Sigmoid colon (tissue), 6 donors: ENCODE measurements at regions not wholly inside any gene's neighbourhood (a gene's known extent, or its start where the extent isn't known, plus 50 kb on each side); places are given as distances from the start of the nearest gene placed in this dataset.
A peak's percentile ranks its signal among the peaks of the same experiment; 100 is the strongest.

Source experiments
- DNase-seq: peaks from one replicate; pipeline ENCODE4 v3.0.0-alpha.2; 2019
- H3K27ac ChIP-seq, 4 donors: fragments of 200-600 bp; sonication (generic); one replicate each; pipeline ENCODE4 v1.5.1; 2016 to 2019; ENCODE audit warnings: mild to moderate bottlenecking in 1 of 4
- H3K27me3 ChIP-seq, 3 donors: fragments of 200-600 bp; sonication (generic); one replicate each; pipeline ENCODE4 v1.5.1; 2019; ENCODE audit warnings: mild to moderate bottlenecking in 1 of 3
- H3K36me3 ChIP-seq, 4 donors: fragments of 200-600 bp; sonication (generic); one replicate each; pipeline ENCODE4 v1.5.1; 2016 to 2019
- H3K4me1 ChIP-seq, 4 donors: fragments of 200-600 bp; sonication (generic); one replicate each; pipeline ENCODE4 v1.5.1; 2017 to 2019
- H3K4me3 ChIP-seq, 4 donors: fragments of 200-600 bp; sonication (generic); one replicate each; pipeline ENCODE4 v1.5.1; 2017 to 2019; ENCODE audit warnings: mild to moderate bottlenecking in 2 of 4, moderate library complexity in 1 of 4
- H3K9me3 ChIP-seq, 4 donors: fragments of 200-600 bp in 3 of 4; sonication (generic) in 3 of 4; one replicate each; pipeline versions ENCODE4 v1.5.1 to v1.6.1; 2013 to 2019
- EP300 ChIP-seq, 4 donors: sonication (generic); formaldehyde crosslinking; IDR thresholded peaks; one replicate each; pipeline ENCODE4 v1.6.1; 2017; ENCODE audit warnings: antibody characterized with exemption in 4 of 4
- POLR2A ChIP-seq, 2 donors: fragments of 450-650 bp; IDR thresholded peaks; one replicate each; pipeline ENCODE4 v1.6.1; 2016; ENCODE audit warnings: antibody characterized with exemption in 2 of 2, mild to moderate bottlenecking in 2 of 2, moderate library complexity in 2 of 2
- POLR2AphosphoS5 ChIP-seq, 4 donors: sonication (generic); formaldehyde crosslinking; IDR thresholded peaks; one replicate each; pipeline ENCODE4 v1.6.1; 2017; ENCODE audit warnings: antibody characterized with exemption in 4 of 4
- WGBS, 2 donors: extraction: QIAGEN DNeasy Blood & Tissue Kit; methylation state at CpG; one replicate each; pipeline ENCODE4 v1.1.7; 2013; 5-methylcytosine and 5-hydroxymethylcytosine counted together
- intact Hi-C: fragments of 100-400 bp; cut with DNase I; formaldehyde crosslinking; loops from one replicate; pipeline ENCODE4 v1.15.1; 2023
- TF ChIP-seq, protein P1 (sequence below), 4 experiments: fragments of 450-650 bp in 3 of 4; fragments of 200-600 bp in 1 of 4; IDR thresholded peaks; one replicate each; pipeline ENCODE4 v1.5.1; 2016 to 2019; ENCODE audit warnings: antibody characterized with exemption in 4 of 4, mild to moderate bottlenecking in 3 of 4, moderate library complexity in 2 of 4
- donor health status: healthy with polysubstance abuse.
- donor health status: healthy.

DNA sequence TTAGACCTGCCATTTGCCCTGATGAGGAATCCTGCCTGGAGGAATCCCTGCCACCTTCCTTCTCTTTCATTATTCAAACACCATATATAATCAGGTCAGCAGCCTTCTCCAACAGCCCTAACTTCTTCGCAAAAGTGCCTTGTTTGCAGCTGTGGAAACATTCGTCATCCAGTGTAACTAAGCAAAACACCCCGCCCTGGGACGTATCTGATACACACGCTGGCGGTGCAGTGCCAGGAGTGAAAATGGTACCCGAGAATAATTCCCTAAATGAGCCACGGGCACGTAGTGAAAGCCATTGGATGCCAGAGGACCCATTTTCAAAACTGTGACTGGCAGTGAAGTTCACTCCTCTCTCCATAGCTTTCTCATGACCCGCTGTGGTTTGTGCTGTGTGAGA is 73.7 kb downstream of the IRX3 start:
- Histone ChIP-seq H3K9me3 (no peaks in the 10 kb centered on the region), H3K27me3 (peaks cover 0 to 32% (median 0%) of the 10 kb centered on the region in 3 donors), H3K27ac (no peak overlapping the region), H3K36me3 (no peaks in the 10 kb centered on the region), H3K4me3 (no peak overlapping the region), H3K4me1 (no peaks in the 10 kb centered on the region)
- TF ChIP-seq POLR2AphosphoS5 (IDR thresholded peaks at IDR 0.05) = no peak
- no peak for TF ChIP-seq EP300 (IDR thresholded peaks at IDR 0.05)
- TF ChIP-seq, protein P1, sequence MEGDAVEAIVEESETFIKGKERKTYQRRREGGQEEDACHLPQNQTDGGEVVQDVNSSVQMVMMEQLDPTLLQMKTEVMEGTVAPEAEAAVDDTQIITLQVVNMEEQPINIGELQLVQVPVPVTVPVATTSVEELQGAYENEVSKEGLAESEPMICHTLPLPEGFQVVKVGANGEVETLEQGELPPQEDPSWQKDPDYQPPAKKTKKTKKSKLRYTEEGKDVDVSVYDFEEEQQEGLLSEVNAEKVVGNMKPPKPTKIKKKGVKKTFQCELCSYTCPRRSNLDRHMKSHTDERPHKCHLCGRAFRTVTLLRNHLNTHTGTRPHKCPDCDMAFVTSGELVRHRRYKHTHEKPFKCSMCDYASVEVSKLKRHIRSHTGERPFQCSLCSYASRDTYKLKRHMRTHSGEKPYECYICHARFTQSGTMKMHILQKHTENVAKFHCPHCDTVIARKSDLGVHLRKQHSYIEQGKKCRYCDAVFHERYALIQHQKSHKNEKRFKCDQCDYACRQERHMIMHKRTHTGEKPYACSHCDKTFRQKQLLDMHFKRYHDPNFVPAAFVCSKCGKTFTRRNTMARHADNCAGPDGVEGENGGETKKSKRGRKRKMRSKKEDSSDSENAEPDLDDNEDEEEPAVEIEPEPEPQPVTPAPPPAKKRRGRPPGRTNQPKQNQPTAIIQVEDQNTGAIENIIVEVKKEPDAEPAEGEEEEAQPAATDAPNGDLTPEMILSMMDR (IDR thresholded peaks at IDR 0.05) = no peak
- TF ChIP-seq POLR2A (IDR thresholded peaks at IDR 0.05) = no peak
- no peak for DNase-seq
- intact Hi-C loops = no loop called here
- 56 to 80% methylated on average over 10 of the region's 10 CpGs for WGBS, 2 donors

DNA sequence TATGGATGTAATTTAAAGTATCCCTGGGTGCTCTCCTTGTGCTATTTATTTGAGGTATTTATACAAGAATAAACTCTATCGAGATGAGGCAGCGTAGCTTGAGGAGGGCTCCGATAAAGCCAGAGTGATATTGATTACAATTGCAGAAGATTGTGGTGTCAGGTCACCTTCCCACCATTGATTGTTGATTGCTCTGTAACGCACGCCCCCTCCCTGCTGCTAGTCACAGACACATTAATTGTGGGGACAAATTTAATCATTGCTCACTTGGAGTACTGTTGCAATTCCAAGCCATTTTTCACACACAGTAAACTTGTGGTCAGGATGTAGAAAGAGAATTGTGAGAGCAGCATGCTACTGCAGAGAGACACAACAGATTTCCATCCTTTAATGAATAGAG is 75.4 kb downstream of the IRX3 start:
- DNase-seq = peak; percentile 8
- Histone ChIP-seq H3K27ac (no peak overlapping the region), H3K4me1 (no peaks in the 10 kb centered on the region), H3K27me3 (peaks cover 0 to 41% (median 0%) of the 10 kb centered on the region in 3 donors), H3K4me3 (no peak overlapping the region), H3K36me3 (no peaks in the 10 kb centered on the region), H3K9me3 (no peaks in the 10 kb centered on the region)
- TF ChIP-seq EP300 (IDR thresholded peaks at IDR 0.05) (no peak), POLR2A (IDR thresholded peaks at IDR 0.05) (no peak), POLR2AphosphoS5 (IDR thresholded peaks at IDR 0.05) (no peak)
- TF ChIP-seq, protein P1 (IDR thresholded peaks at IDR 0.05) = no peak
- intact Hi-C loops = no loop called here
- WGBS, 2 donors = 75 to 80% methylated on average over 5 of the region's 5 CpGs

DNA sequence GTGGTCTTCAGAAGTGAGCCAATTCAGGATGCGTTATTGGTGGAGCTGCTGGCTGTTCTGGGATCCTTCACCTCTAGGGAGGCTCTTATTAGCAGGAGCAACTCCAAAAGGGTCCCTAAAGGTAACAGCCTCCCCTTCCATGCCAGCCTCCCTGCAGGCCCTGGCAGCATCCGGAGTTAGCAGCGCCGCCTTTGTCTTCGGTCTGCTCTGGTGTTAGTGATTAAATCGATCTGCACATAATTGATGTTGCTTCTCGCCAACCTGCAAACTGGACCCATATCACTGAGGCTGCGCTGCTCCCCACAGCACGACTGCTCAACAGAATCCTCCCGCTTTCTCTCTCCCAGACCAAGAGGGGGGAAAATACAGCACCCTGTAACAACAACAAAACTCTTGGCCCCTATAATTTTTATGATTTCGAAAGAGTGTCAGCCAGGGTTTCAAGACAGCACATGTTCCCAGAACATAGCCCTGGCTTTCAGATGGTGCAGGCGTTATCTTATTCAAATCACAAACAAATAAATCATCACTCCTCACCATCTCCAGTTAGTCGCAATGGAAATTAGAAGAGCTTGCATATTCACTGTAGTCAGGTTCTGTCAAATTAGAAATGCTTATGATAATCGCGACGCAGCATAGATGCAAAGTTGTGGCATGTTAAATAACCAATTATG is 76.0 kb downstream of the IRX3 start:
- H3K36me3 ChIP-seq = no peaks in the 10 kb centered on the region
- peak; percentile 32 for DNase-seq
- H3K4me3 ChIP-seq = no peak overlapping the region
- H3K27ac ChIP-seq = no peak overlapping the region
- TF ChIP-seq POLR2A (IDR thresholded peaks at IDR 0.05) (no peak), EP300 (IDR thresholded peaks at IDR 0.05) (no peak), POLR2AphosphoS5 (IDR thresholded peaks at IDR 0.05) (no peak)
- TF ChIP-seq, protein P1 (IDR thresholded peaks at IDR 0.05) = no peak
- no peaks in the 10 kb centered on the region for H3K4me1 ChIP-seq
- H3K27me3 ChIP-seq = peaks cover 0 to 45% (median 0%) of the 10 kb centered on the region in 3 donors
- intact Hi-C loops = no loop called here
- no peaks in the 10 kb centered on the region for H3K9me3 ChIP-seq
- 82 to 85% methylated on average over 16 of the region's 16 CpGs for WGBS, 2 donors

DNA sequence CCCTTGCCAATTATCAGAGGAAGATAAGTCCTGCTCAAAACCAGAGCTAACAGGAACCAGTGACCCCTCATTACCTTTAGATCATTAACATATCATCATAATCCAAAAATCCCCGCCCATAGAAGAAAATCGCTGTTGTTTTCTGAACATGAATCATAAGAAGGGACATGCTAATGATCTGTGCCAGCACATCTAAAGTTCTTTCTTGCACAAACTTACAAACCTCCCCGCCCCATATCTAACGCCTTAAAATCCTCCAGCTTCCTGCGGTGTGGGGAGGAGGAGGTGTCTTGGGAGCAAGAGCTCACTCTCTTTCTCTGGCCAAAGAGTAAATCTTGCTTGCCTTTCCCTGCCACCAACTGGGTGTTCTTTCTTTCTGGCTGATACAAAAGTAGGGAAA is 78.3 kb downstream of the IRX3 start:
- Histone ChIP-seq H3K36me3 (no peaks in the 10 kb centered on the region), H3K27ac (no peak overlapping the region), H3K27me3 (peaks cover 0 to 50% (median 0%) of the 10 kb centered on the region in 3 donors), H3K9me3 (no peaks in the 10 kb centered on the region), H3K4me1 (no peaks in the 10 kb centered on the region), H3K4me3 (no peak overlapping the region)
- TF ChIP-seq POLR2A (IDR thresholded peaks at IDR 0.05) (no peak), POLR2AphosphoS5 (IDR thresholded peaks at IDR 0.05) (no peak)
- 52 to 70% methylated on average over 5 of the region's 5 CpGs for WGBS, 2 donors
- peak; percentile 34 for DNase-seq
- intact Hi-C loops = no loop called here

DNA sequence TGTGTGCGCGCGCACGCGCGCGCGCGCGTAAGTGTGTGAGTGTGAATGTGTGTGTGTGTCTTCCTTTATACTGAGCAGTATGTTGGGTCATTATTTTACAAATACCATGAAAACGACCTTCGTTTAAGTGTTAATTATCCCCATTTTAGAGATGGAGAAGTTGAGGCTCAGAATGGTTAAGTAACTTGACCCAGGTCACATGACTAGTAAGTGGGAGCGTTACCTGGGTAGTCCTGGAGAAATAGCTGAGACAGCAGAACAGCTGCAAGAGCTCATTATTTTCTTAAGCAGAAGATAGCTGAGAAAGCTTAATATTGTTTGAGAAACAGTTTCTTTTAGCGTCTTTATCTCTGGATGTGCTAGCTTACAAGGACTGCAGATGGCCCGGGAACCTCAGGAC is 78.8 kb downstream of the IRX3 start:
- Histone ChIP-seq H3K4me3 (no peak overlapping the region), H3K4me1 (no peaks in the 10 kb centered on the region), H3K27me3 (peaks cover 0 to 48% (median 0%) of the 10 kb centered on the region in 3 donors), H3K9me3 (no peaks in the 10 kb centered on the region), H3K36me3 (no peaks in the 10 kb centered on the region), H3K27ac (no peak overlapping the region)
- peak; percentile 11 for DNase-seq
- 70 to 73% methylated on average over 15 of the region's 15 CpGs for WGBS, 2 donors
- intact Hi-C loops = no loop called here
- TF ChIP-seq POLR2A (IDR thresholded peaks at IDR 0.05) = no peak
- TF ChIP-seq EP300 (IDR thresholded peaks at IDR 0.05) = no peak
- TF ChIP-seq POLR2AphosphoS5 (IDR thresholded peaks at IDR 0.05) = no peak
- TF ChIP-seq, protein P1 (IDR thresholded peaks at IDR 0.05) = no peak
